Fibroblast of pulmonary artery (primary cell): ENCODE measurements at regions not wholly inside any gene's neighbourhood (a gene's known extent, or its start where the extent isn't known, plus 50 kb on each side); places are given as distances from the start of the nearest gene placed in this dataset.

ENCODE experiments used
- DNase-seq: peaks from one replicate; pipeline ENCODE4 v3.0.0-alpha.2; 2010; ENCODE audit warnings: low read depth
- H3K4me3 ChIP-seq: replicated peaks from 2 replicates; pipeline ENCODE4 v1.5.1; 2011; ENCODE audit warnings: low read depth, mild to moderate bottlenecking, control low read depth, low read length, moderate library complexity
- TF ChIP-seq, protein P1 (sequence below): IDR thresholded peaks from 2 replicates; pipeline ENCODE4 v1.5.1; 2011; ENCODE audit warnings: mild to moderate bottlenecking, control low read depth, low read length, inconsistent platforms; ENCODE audit errors: missing control alignments

DNA sequence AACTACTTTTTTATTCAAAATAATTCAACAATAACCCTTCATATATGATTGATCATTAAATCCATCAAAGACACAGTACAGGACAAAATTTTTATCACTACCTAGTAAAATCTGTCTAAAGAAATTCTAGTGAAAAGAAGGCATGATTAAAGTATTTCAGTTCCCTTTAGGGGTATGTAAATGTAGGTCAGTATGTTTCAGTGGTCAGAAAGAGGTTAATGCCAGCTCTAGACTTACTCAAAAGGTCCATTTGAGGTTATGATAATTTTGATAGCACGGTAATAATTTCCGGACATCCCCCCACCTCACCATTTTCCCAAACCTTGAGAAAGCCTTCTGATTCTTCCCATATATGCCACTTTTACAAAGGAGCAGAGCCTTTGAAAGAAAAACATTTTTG is 193.5 kb upstream of the ID4 start:
- no peak overlapping the region for H3K4me3 ChIP-seq
- no peak for DNase-seq
- TF ChIP-seq, protein P1, sequence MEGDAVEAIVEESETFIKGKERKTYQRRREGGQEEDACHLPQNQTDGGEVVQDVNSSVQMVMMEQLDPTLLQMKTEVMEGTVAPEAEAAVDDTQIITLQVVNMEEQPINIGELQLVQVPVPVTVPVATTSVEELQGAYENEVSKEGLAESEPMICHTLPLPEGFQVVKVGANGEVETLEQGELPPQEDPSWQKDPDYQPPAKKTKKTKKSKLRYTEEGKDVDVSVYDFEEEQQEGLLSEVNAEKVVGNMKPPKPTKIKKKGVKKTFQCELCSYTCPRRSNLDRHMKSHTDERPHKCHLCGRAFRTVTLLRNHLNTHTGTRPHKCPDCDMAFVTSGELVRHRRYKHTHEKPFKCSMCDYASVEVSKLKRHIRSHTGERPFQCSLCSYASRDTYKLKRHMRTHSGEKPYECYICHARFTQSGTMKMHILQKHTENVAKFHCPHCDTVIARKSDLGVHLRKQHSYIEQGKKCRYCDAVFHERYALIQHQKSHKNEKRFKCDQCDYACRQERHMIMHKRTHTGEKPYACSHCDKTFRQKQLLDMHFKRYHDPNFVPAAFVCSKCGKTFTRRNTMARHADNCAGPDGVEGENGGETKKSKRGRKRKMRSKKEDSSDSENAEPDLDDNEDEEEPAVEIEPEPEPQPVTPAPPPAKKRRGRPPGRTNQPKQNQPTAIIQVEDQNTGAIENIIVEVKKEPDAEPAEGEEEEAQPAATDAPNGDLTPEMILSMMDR, result no peak

DNA sequence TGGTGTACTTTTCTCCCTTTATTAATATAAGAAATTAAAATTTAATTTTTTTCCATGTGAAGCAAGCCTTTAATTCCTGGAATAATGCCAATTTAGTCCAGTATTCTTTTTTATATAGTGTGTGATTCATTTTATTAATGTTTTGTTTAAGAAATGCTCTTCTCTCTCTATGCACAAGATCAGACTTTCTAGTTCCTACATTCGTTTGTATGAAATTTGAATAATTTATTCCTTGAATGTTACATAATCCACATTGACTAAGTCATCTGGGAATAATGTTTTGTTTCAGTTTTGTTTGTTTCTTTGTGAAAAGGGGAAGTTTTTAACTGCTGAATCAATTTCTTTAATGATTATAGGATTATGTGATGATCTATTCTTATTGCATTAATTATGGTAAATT is 181.4 kb upstream of the ID4 start:
- TF ChIP-seq, protein P1, result no peak
- H3K4me3 ChIP-seq, result no peak overlapping the region
- no peak for DNase-seq

DNA sequence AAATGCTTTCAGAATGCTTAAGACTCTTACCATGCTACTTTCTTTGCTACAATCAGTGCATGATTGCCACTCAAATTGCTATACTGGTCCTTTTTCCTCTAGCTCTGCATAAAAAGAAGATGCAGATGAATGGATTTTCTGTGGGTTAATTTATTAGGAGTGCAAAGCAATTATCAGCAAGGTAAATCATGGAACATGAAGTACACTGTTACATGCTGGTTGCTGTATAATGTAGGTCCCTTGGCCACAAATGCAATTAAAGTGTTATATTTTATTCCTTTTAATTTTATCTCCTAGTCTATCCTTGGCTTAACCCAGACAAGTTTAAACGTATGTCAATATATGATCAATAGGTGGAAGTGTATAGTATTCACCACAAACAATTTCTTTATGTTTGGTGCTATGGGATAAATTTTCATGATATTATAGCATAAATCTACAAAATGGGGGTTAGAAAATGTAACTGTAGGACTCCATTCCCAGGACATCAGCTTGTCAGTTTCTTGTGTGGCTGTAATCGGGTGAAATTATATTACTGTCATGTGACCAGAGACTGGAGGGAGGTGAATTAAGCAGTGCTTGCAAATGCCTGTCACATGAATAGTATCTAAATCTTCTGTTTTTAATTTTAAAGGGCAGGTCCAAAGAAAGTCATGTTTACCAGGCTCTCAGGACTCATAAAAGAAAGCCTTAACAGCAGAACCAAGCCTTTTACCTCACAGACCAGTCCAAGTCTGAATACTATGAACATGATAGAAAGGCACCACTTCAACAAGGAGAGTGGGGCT is 176.9 kb upstream of the ID4 start:
- DNase-seq, result no peak
- TF ChIP-seq, protein P1, result no peak
- H3K4me3 ChIP-seq, result no peak overlapping the region

DNA sequence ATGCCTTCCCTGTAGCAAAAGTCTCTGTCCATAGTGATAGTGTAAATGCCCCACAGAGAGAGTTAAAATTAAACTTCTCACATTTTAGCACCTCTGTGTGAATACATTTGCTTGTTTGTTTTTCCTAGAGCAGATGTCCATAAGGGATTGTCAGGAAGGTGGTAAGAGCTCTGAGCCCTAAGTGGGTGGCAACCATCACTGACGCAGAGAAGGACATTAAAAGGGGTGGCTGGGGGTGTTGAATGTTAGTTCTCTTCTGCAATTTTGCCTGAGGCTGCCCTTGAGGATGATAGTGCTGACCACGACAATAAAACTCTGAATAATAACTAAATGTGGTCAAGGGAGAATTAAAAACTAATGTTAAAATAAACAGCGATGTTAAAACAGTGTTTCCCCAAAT is 174.3 kb upstream of the ID4 start:
- TF ChIP-seq, protein P1, result no peak
- DNase-seq, result no peak
- H3K4me3 ChIP-seq, result no peak overlapping the region

DNA sequence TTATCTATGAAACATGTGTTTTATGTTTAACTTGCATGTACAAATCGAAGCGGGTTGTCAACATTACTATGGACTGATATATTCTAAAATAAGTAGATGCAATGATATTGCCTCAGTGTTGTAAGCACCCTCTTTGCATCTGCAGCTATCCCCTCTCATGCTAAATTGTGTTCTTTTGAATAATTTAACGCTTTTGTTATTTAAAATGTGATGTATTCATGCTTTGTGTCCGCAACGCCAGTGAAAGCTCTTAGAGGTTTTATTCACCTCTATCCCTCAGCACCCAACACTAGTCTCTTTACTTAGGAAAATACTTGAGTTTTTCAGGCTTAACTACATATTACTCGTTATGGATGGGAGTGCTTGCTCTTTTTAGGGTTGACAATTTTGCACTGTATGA is 173.7 kb upstream of the ID4 start:
- DNase-seq, result no peak
- TF ChIP-seq, protein P1, result no peak
- H3K4me3 ChIP-seq, result no peak overlapping the region

DNA sequence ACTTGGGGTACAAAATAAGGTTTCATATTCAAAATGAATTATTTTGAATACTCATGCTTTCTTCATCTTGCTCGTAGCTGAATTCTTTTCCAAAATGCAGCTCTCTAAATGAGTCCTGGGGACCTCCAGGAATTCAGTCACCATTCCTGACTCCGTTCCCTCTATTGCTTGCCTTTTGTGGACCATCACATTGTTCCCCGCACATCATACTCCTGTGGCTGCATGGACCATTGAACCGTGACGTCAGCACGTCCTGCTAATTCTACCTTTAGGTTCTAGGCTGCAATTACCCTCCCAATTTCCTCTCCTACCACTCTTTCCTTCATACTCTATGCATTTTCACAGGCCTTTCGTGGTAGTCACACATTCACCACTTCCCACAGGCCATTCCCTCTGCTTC is 173.1 kb upstream of the ID4 start:
- TF ChIP-seq, protein P1, result no peak
- no peak overlapping the region for H3K4me3 ChIP-seq
- no peak for DNase-seq
